IMR-90 (cell line): ENCODE measurements at regions not wholly inside any gene's neighbourhood (a gene's known extent, or its start where the extent isn't known, plus 50 kb on each side); places are given as distances from the start of the nearest gene placed in this dataset.

ENCODE experiments used
- BHLHE40 ChIP-seq: fragments of 150-350 bp; IDR thresholded peaks from 2 replicates; pipeline ENCODE4 v1.6.1; 2016; ENCODE audit warnings: mild to moderate bottlenecking, low read depth, low read length
- CEBPB ChIP-seq: IDR thresholded peaks from 2 replicates; pipeline ENCODE4 v1.6.1; 2012; ENCODE audit warnings: low read depth, low read length, improper control_type of control experiment
- CHD1 ChIP-seq: IDR thresholded peaks from 2 replicates; pipeline ENCODE4 v1.6.1; 2012; ENCODE audit warnings: low read depth, low read length, improper control_type of control experiment
- MAZ ChIP-seq: IDR thresholded peaks from 2 replicates; pipeline ENCODE4 v1.6.1; 2012; ENCODE audit warnings: low read depth, mild to moderate bottlenecking, low read length, improper control_type of control experiment, moderate library complexity, borderline replicate concordance
- MXI1 ChIP-seq: IDR thresholded peaks from 2 replicates; pipeline ENCODE4 v1.6.1; 2012; ENCODE audit warnings: low read depth, mild to moderate bottlenecking, low read length, moderate library complexity, borderline replicate concordance
- POLR2A ChIP-seq: IDR thresholded peaks from 2 replicates; pipeline ENCODE4 v1.6.1; 2012; ENCODE audit warnings: mild to moderate bottlenecking, low read depth, low read length
- RAD21 ChIP-seq: IDR thresholded peaks from 2 replicates; pipeline ENCODE4 v1.6.1; 2012; ENCODE audit warnings: low read length, improper control_type of control experiment
- RFX5 ChIP-seq: IDR thresholded peaks from 2 replicates; pipeline ENCODE4 v1.8.0; 2012; ENCODE audit warnings: low read depth, mild to moderate bottlenecking, low read length, moderate library complexity
- USF2 ChIP-seq: fragments of 150-350 bp; IDR thresholded peaks from 2 replicates; pipeline ENCODE4 v1.6.1; 2017; ENCODE audit warnings: mild to moderate bottlenecking, antibody characterized with exemption, low read length, low read depth
- TF ChIP-seq, protein P1 (sequence below): conservative IDR thresholded peaks from 2 replicates; pipeline ENCODE4 v1.5.1; 2012; ENCODE audit warnings: mild to moderate bottlenecking, low read depth, low read length, improper control_type of control experiment

DNA sequence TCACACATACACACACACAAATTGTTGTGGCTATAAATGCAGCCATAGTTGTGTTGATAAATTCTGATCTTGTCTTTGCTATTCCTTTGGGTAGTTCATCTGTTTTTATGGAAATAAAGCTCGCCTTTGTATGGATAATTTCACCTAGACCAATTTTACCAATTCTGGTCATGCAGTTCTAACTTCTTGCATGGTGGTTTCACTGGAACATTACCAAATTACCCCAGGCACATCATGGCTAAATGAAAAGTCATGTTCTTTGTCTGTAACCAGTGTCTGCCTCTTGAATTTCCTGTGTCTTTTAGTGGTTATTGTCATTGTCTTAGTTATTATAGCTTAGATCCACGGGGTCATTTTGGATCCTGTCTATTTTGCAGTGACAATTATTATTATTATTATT is 50.3 kb upstream of the TMC1 start:
- TF ChIP-seq, protein P1, sequence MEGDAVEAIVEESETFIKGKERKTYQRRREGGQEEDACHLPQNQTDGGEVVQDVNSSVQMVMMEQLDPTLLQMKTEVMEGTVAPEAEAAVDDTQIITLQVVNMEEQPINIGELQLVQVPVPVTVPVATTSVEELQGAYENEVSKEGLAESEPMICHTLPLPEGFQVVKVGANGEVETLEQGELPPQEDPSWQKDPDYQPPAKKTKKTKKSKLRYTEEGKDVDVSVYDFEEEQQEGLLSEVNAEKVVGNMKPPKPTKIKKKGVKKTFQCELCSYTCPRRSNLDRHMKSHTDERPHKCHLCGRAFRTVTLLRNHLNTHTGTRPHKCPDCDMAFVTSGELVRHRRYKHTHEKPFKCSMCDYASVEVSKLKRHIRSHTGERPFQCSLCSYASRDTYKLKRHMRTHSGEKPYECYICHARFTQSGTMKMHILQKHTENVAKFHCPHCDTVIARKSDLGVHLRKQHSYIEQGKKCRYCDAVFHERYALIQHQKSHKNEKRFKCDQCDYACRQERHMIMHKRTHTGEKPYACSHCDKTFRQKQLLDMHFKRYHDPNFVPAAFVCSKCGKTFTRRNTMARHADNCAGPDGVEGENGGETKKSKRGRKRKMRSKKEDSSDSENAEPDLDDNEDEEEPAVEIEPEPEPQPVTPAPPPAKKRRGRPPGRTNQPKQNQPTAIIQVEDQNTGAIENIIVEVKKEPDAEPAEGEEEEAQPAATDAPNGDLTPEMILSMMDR, result no peak
- TF ChIP-seq RAD21 (no peak), MAZ (no peak), POLR2A (no peak), RFX5 (no peak), USF2 (no peak), CEBPB (no peak), CHD1 (no peak), BHLHE40 (no peak), MXI1 (no peak)
